Peyer's patch (tissue), 4 donors: ENCODE measurements at regions not wholly inside any gene's neighbourhood (a gene's known extent, or its start where the extent isn't known, plus 50 kb on each side); places are given as distances from the start of the nearest gene placed in this dataset.

Experiments
- CTCF ChIP-seq, 6 experiments: fragments of 450-650 bp in 4 of 6; fragments of 200-600 bp in 2 of 6; sonication (generic) in 1 of 6; IDR thresholded peaks; one replicate each; pipeline ENCODE4 v1.5.1; 2017 to 2019; ENCODE audit warnings: antibody characterized with exemption in 6 of 6, mild to moderate bottlenecking in 3 of 6, moderate library complexity in 1 of 6
- POLR2A ChIP-seq, 2 donors: fragments of 450-650 bp; IDR thresholded peaks; one replicate each; pipeline ENCODE4 v1.5.1; 2017; ENCODE audit warnings: antibody characterized with exemption in 2 of 2, mild to moderate bottlenecking in 2 of 2, moderate library complexity in 2 of 2

GRCh38 chr12:39072658-39073057 lies 167.3 kb upstream of the CPNE8 start:
- TF ChIP-seq CTCF (IDR thresholded peaks at IDR 0.05) = no peak
- no peak for TF ChIP-seq POLR2A (IDR thresholded peaks at IDR 0.05)
